ENCODE measurements at regions not wholly inside any gene's neighbourhood (a gene's known extent, or its start where the extent isn't known, plus 50 kb on each side); places are given as distances from the start of the nearest gene placed in this dataset.
"Not testable (repeated sequence)": the region's sequence is repeated elsewhere in the genome, so short reads cannot be mapped to it uniquely, and the experiment has no call there.

DNA sequence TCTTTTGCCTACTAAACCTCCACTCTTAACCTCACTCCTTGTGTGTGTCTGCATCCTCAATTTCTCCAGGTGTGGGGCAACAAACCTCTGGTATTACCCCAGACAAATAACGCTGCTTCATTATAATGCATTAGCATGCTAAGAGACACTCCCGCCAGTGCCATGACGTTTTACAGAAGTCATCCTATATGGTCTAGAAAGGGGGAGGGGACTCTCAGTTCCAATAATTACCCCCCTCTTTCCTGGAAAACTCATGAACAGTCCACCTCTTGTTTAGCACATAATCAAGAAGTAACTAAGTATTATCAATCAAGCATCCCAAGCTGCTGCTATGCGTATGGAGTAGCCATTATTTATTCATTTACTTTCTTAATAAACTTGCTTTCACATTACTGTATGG lies 364.5 kb downstream of the TYW1 start:
- no peak for DNase-seq

DNA sequence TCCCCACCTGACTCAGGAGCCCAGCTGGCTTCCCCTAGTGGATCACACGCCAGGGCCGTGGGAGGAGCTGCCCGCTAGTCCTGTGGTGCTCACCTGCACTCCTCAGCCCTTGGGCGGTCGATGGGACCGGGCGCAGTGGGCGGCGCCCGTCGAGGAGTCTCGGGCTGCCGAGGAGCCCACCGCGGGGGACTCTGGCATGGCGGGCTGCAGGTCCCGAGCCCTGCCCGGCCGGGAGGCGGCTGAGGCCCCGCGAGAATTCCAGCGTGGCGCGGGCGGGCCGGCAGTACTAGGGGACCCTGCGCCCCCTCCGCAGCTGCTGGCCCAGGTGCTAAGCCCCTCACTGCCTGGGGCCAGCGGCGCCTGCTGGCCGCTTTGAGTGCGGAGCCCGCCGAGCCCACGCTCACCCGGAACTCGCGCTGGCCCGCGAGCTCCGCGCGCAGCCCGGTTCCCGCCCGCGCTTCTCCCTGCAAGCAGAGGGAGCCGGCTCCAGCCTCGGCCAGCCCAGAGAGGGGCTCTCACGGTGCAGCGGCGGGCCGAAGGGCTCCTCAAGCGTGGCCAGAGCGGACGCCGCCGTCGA lies 367.9 kb downstream of the TYW1 start:
- DNase-seq: no peak

DNA sequence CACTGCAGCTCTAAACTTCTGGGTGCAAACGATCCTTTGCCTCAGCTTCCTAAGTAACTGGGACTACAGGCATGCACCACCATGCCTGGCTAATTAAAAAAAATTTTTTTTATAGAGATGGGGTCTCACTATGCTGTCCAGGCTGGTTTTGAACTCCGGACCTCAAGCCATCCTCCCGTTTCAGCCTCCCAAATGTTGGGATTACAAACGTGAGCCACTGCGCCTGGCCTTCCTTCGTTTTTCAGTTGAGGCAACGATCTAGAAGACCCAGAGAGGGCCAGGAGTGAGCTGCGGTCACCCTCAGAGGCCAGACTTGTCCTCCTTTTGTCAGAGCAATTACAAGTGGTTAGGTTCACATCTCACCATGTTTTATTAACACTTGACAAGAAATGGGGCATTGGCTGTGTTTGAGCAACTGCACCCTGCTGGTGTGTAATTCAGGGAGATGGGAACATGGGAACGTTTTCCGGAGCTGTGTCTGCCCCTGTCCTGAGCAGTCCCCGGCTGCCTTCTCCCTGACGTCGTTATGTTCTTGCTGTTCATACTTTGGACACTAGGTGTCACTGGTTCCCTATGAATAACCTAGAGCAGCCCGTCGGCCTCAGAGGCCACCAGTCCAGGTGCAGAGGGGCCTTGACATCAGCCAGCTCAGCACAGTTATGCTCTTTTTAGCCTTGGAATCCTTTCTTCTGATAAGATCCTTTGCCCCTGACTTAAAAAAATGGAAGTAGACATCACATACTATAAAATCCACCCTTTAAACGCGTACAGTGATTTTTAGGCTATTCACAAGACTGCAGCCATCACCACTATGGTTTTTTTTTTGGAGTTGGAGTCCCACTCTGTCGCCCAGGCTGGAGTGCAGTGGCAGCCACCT lies 375.0 kb downstream of the TYW1 start:
- DNase-seq: peak; percentile 29

DNA sequence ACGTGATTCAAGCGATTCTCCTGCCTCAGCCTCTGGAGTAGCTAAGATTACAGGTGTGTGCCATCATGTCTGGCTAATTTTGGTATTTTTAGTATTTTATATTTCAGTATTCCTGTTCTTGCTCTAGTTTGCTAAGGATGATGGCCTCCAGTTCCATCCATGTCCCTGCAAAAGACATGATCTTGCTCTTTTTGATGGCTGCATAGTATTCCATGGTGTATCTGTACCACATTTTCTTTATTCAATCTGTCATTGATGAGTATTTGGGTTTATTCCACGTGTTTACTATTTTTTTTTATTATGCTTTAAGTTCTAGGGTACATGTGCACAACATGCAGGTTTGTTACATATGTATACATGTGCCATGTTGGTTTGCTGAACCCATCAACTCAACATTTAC lies 376.8 kb downstream of the TYW1 start:
- DNase-seq: not testable (repeated sequence)

DNA sequence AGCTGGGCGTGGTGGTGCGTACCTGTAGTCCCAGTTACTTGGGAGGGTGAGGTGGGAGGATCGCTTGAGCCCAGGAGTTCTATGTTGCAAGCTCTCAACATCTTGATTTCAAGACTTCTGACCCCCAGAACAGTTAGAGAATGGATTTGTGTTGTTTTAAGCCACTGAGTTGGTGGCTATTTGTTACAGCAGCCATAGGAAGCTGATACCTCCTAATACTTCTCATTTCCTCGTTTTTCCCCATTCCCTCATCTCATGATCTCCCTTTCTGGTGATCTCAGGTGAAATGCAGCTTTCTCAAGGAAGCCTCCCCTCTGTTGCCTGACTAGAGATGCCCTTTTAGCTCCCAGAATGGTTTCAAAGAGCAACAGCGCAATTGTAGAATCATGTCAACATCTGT lies 378.8 kb downstream of the TYW1 start:
- no peak for DNase-seq

DNA sequence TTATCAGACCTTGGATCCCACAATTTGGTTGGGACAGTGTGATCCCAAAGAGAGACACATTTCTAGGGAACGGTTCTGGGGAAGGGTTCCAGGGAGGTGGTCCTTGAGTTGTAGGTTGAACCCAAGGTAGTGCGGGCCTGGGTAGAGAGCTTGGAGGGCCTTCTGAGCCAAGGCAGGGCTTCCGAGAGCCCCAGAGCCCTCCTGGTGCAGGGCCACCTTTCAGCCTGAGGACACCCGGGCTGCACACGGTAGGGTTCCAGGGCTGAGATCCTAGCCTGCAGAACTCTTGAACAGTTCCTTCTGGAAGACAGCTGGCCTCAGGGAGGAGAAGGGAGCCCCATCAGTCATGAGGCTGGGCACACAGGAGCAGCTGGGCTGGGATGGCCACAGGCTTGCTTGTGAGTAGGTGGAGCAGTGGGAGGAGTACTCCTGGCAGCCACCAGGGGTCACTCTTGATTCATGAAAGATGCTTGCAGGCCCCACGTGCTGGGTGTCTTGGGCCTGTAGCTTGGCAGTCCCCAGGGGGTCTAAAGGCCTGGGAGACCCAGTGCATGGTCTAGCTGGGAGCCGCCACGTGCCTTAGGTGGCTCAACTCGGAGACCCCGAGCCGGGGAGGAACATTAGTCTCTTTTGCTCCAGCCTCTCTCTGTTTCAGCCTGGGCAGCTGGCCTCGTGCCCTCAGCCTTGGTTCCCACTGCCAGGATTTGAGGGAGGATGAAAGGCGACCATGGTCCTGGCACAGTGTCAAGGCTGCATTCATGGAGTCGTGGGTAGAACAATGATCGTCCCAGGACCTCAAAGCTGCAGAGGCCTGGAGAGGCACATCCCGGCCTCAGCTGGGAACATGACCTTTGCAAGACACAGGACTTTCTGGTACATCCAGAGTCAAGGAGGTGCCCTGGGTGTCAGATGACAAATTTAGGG lies 381.6 kb downstream of the TYW1 start:
- peak; percentile 43 for DNase-seq

DNA sequence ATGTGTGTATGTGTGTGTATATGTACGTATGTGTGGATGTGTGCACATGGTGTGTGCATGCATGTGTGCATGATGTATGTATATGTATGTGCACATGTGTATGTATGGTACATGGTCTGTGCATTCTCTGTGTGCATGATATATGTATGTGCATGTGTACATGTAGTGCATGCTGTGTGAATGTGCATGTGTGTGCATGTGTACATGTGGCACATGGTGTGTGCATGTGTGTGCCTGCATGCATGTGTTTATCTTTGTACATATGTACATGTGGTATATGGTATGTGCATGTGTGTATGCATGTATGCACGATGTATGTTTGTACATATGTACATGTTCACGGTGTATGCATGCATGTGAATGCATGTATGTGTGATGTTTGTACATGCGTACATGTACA lies 383.7 kb downstream of the TYW1 start:
- no peak for DNase-seq

DNA sequence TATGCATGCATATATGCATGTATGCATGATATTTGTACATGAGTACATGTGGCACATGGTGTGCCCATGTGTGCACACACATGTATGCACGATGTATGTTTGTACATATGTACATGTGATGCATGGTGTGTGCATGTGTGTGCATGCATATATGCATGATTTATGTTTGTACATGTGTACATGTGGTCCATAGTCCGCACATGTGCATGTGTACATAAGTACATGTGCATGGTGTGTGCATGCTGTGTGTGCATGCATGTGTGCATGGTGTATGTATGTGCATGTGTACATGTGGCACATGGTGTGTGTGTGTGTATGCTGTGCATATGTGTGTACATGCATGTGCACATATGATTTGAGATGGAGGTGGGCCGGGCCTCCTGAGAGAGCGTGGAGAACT lies 384.2 kb downstream of the TYW1 start:
- DNase-seq: no peak

DNA sequence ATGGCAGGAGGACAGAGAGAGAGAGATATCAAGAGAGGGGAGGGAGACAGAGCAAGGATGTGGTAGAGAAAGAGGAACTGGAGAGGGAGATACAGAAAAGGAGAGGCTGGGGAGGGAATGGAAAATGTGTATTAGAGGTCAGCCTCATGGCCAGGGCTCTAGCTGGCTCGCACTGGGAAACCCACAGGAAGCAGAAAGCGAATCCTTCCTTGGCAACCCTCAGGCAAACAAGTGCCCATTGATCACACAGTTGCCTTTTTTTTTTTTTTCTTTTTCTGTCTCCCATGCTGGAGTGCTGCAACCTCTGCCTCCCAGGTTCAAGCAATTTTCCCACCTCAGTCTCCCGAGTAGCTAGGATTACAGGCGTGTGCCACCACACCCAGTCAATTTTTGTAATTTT lies 391.2 kb downstream of the TYW1 start:
- no peak for DNase-seq

DNA sequence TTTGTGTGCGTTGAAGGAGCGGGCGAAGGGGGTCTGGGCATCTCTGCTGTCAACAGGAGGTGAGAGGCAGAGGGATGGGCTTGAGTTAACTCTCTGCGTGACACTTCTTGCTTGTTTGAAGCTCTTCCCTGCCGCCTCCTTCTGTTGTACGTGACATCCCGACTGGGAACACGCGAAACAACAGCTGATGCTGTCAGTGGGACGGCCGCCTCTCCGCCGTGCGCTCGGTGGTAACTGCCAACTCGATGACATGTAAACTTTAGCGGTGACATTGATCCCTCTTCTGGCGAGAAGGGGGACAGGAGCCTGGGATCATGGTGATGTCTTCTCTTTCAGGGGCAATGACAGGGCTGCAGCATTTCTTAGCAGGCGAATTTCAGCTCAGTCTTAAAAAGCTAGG lies 394.5 kb downstream of the TYW1 start:
- no peak for DNase-seq

DNA sequence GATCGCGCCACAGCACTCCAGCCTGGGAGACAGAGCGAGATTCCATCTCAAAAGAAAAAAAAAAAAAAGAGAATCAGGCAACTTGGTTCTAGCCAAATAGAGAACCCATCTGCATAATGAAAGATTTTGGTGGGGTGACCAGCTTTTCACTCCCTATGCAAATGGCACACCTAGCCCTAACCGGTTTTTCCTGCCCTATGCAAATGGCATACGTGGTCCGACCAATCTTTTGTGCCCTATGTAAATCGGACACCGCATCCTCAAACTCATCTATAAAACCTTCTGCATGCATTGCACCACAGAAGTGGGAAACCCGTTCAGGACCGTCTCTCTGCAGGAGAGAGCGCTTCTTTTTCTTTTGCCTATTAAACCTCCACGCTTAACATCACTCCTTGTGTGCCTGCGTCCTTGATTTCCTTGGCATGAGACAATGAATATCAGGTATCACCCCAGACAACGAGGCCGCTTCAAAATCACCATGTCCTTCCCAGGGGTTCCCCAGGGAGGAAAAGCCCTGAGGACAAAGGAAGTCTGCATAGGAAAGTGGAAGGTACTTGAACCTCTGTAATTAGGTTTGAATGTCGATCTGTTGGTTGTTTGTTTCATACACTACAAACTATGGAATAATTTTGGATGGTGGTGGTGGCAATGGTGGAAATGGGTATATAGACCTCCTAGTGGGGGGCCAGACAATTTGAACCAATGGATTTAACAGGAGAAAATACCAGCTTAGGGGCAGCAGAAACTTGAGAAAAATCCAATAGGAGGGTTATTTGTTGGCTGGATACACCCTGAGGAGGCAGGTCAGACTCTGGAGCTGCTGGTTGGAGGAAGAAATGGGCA lies 396.2 kb downstream of the TYW1 start:
- DNase-seq: no peak

DNA sequence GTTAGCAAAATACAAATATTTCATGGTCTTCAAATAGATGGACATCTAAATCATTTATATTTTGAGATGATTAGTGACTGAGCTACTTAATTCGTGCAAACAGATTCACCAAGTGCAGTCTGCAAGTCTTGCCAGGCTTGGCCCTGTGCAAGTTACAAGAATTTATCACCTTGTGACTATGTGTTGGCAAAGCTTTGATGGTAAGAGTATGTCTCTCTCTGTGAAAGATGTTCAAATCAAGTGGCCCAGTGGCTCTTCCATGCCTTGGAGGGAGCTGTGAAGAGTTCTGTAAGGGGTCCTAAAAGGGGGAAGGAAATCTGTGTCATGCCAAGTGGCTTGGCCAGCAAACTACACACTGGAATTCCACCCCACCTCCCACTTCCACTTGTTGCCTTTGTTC lies 397.3 kb downstream of the TYW1 start:
- DNase-seq: no peak

DNA sequence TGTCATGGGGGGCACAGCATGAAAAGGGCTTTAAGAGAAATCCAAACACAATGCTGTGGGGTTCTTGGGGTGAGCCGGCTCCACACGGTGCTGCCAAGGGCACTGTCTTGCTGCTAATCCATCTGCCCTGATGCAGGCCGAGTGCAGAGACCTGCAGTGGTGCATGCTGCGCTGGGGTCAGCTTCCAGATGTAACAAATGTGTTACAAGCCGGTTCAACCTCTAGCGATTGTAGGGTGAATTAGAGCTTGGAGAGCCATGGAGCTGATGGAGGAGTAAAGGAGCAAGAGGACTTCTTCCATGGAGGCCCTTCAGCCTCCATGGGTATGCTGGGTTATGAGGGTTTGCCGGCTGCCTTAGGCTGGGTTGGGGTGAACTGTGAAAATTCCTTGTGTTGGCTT lies 402.3 kb downstream of the TYW1 start:
- no peak for DNase-seq

DNA sequence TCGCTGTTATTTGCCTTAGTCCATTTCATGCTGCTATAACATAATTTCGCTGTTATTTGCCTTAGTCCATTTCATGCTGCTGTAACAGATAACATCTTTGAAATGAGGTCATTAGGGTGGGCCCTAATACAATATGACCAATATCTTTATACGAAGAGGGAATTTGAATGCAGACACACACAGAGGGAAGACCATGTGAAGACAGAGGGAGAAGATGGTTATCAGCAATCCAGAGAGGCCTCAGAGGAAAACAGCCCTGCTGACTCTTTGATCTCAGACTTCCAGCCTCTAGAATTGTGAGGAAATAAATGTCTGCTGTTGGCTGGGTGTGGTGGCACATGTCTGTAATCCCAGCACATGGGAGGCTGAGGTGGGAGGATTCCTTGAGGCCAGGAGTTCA lies 404.9 kb downstream of the TYW1 start:
- DNase-seq: no peak

DNA sequence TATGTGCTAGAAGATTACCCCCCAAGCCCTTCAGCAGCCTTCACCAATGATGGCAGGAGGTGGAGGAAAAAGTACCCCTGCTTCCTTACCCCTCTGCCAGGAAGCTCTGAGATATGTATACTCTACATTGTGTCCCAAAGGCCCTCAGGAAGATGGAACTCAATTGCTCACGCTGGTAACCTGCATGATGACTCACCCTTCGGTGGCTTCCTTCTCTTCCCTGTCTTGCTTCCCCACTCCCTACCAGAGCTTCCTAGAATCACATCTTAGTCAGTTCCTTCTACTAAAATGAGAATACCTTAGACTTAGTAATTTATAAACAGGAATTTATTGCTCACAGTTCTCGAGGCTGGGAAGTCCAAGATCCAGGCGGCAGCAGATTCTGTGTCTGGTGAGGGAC lies 405.6 kb downstream of the TYW1 start:
- no peak for DNase-seq

DNA sequence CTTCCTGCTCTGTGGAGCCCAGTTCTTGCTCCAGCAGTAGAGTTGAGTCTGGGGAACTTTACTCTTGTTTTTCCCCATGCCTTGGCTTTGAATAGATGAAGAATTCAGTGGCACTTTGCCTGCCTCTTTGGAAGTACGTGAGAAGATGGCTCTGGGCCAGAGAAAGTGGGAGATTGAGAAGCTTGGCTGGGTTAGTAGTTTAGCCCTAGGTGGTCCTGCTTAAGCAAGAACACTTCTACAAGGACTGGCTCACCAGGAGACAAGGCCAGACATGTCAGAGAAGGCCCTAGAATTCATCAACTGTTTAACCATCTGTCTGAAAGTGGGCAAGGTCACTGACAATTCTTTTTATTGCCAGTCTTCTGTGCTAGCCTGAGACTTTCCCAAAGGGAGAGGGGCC lies 410.3 kb downstream of the TYW1 start:
- DNase-seq: no peak

DNA sequence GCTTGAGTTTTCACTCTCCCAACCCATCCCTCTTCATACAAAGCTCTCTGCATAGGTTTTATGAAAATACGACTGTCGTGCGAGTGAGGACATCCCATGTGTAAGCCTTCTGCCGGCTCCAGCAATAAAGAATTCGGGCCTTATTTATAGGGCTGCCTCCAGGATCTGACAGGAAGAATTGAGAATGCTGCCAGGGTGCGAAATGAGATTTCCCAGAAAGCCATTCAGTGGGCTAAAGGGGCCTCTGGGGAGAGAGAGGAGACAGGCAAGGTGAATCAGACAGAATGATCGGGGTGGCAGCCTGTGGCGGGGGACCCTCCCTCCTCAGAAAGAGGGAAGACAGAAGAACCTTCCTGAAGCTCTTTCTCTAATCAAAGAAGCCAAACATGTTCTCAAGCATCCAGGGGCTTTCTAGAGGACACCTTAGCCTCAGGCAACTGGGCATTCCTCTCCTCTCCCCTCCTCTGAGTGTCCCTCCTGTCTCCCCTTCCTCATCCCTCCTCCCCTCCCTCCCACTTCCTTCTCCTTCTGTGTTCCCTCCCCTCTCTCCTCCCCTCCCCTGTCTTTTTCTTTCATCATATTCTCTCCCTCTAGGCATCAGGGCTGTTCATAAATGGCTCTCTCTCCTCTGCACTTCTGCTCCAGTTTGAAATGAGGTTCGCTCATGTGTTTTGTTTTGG lies 410.9 kb downstream of the TYW1 start:
- DNase-seq: no peak

DNA sequence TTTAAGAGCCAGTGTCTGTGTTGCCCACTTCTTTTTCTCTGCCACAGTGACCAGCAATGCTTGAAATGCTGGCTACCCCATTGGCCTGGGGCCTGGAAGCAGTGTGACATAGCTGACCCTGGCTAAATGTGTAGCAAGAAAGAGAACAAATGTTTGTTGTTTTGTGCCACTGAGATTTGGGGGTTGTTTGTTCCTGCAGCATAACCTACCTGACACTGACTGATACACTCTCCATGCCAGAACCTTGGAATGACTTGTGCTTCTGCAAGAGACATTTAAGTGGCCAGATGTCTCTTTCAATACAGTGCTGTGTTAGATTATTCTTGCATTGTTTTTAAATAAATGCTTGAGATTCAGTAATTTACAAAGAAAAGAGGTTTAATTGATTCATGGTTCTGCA lies 411.5 kb downstream of the TYW1 start:
- DNase-seq: no peak

DNA sequence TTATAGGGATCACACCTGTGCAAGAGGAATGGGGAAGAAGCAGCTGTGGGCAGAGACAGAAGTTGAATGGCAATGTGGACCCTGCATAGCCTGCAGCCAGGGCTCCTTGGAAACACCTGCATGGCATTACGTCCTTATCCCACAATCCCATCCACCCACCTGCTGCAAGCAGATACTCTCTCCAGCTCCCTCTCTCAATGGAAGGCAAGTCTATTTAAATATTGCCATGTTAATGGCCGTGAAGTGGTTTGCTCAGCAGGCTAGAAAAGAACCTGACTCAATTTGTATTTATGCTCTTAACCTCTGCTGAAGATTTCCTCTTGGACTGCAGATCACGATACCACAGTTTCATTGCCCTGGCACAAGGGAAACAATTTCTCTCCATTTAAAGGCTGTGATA lies 417.0 kb downstream of the TYW1 start:
- DNase-seq: no peak

DNA sequence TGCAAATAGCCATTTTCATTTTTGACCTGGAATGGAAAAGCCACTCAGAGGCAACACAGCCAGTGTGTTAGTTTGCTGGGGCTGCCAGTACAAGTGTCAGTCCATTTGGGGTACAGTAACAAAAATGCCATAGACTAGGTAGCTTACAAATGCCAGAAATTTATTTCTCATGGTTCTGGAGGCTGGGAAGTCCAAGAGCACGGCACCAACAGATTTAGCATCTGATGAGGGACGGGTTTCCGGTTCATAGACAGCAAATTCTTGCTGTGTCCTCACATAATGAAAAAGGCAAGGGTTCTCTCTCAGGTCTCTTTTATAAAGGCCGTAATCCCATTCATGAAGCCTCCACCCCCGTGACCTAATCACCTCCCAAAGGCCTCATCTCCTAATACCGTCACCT lies 418.2 kb downstream of the TYW1 start:
- DNase-seq: no peak

DNA sequence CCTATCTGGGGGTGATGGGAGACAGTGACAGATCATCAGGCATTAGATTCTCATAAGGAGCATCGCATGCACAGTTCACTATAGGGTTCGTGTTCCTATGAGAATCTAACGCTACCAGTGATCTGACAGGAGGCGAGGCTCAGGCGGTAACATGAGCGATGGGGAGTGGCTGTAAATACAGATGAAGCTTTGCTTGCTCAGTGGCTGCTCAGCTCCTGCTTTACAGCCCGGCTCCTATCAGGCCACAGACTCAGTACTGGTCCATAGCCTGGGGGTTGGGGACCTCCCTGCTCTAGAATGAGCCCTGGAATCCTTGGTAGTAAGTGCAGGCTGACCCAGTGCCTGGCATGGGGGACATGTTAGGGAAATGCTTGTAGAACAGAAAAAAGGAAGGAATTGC lies 426.0 kb downstream of the TYW1 start:
- no peak for DNase-seq

DNA sequence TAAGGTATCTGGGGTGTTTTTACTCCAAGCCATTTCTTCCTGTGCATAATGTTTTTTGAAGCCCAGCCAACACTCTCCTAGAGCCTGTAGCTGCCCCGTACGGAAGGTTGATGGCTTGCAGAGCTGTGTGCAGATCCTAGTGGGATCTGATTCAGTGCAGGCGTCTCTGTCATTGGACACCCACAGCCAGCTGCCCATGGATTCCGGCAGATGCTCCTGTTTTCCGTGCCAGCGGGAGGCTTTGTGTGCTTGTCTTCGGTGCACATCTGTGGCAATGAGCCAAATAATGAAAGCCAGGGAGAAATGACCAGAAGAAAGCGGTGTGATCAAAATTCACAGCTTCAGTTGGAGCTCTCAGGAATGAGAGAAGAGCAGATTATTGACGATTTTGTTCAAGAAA lies 426.4 kb downstream of the TYW1 start:
- no peak for DNase-seq

Measured in effector CD4-positive, alpha-beta T cell (primary cell).